ENCODE measurements at regions not wholly inside any gene's neighbourhood (a gene's known extent, or its start where the extent isn't known, plus 50 kb on each side); places are given as distances from the start of the nearest gene placed in this dataset.
"Not testable (repeated sequence)": the region's sequence is repeated elsewhere in the genome, so short reads cannot be mapped to it uniquely, and the experiment has no call there.

DNA sequence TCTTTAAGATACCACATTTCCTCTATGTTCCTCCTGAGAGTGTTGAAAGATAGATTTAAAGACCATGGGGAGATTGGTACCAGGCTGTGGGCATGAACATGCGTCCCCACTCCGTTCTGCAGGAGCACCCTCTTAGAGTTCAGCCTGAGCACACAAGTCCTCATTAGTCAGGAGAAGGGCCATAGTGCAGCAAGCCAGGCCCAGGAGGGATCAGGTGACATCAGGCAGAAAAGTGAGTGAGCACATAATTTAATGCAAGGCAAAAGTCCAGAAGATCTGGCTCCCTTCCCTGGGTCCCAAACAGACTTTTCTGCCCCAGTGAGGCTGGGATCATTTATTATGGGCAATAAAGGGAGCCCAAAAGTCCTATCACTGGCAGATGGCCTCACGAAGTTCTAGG, 263.7 kb upstream of the AGTR2 start:
- H3K36me3 ChIP-seq (ENCODE audit: control insufficient read depth in 2 of 2, insufficient read depth in 2 of 2, low read length in 2 of 2), result no peaks in the 10 kb centered on the region
- no peak overlapping the region for H3K4me3 ChIP-seq (ENCODE audit: low read length in 2 of 2)
- peaks cover 2 to 7% of the 10 kb centered on the region in 2 donors for H3K27me3 ChIP-seq (ENCODE audit: control insufficient read depth in 2 of 2, insufficient read depth in 2 of 2, low read length in 2 of 2)
- no peaks in the 10 kb centered on the region for H3K9me3 ChIP-seq (ENCODE audit: control insufficient read depth in 2 of 2, low read length in 2 of 2)
- no peaks in the 10 kb centered on the region for H3K4me1 ChIP-seq (ENCODE audit: control insufficient read depth in 2 of 2, insufficient read depth in 2 of 2, low read length in 2 of 2)
- no peak overlapping the region for H3K27ac ChIP-seq (ENCODE audit: low read depth in 2 of 2, low read length in 2 of 2)
- no peak overlapping the region for H3K9ac ChIP-seq (ENCODE audit: low read depth in 1 of 2, low read length in 2 of 2)

- Histone ChIP-seq H3K9me3 (ENCODE audit: control insufficient read depth in 2 of 2, low read length in 2 of 2) (no peaks in the 10 kb centered on the region), H3K27me3 (ENCODE audit: control insufficient read depth in 2 of 2, insufficient read depth in 2 of 2, low read length in 2 of 2) (peaks cover 5 to 7% of the 10 kb centered on the region in 2 donors), H3K36me3 (ENCODE audit: control insufficient read depth in 2 of 2, insufficient read depth in 2 of 2, low read length in 2 of 2) (no peaks in the 10 kb centered on the region), H3K4me3 (ENCODE audit: low read length in 2 of 2) (no peak overlapping the region), H3K9ac (ENCODE audit: low read depth in 1 of 2, low read length in 2 of 2) (no peak overlapping the region), H3K27ac (ENCODE audit: low read depth in 2 of 2, low read length in 2 of 2) (no peak overlapping the region), H3K4me1 (ENCODE audit: control insufficient read depth in 2 of 2, insufficient read depth in 2 of 2, low read length in 2 of 2) (no peaks in the 10 kb centered on the region)
Measured at GRCh38 chrX:115909017-115909416, 261.5 kb upstream of the AGTR2 start.

DNA sequence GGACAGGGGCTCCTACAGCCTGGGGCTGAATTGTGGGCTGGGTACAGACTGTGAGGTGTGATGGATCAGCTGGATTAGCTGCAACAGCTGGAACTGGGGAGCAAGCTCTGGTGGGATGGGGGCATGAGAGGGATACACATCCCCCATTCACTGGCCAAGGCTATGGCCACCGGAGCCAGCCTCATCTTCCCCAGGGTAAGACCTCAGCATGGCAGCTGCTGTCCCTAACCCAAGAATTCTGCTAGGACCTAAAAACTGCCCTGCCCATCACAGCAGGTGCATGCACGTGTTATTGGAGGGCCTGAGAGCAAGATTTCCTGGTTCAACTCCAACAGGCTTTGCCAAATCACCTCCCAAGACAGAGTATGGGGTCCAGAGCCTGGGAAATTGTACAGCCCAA, 258.6 kb upstream of the AGTR2 start:
- H3K9me3 ChIP-seq (ENCODE audit: control insufficient read depth in 2 of 2, low read length in 2 of 2), result no peaks in the 10 kb centered on the region
- H3K27me3 ChIP-seq (ENCODE audit: control insufficient read depth in 2 of 2, insufficient read depth in 2 of 2, low read length in 2 of 2), result peaks cover 3 to 5% of the 10 kb centered on the region in 2 donors
- no peak overlapping the region for H3K27ac ChIP-seq (ENCODE audit: low read depth in 2 of 2, low read length in 2 of 2)
- H3K4me1 ChIP-seq (ENCODE audit: control insufficient read depth in 2 of 2, insufficient read depth in 2 of 2, low read length in 2 of 2), result no peaks in the 10 kb centered on the region
- H3K9ac ChIP-seq (ENCODE audit: low read depth in 1 of 2, low read length in 2 of 2), result no peak overlapping the region
- H3K4me3 ChIP-seq (ENCODE audit: low read length in 2 of 2), result no peak overlapping the region
- no peaks in the 10 kb centered on the region for H3K36me3 ChIP-seq (ENCODE audit: control insufficient read depth in 2 of 2, insufficient read depth in 2 of 2, low read length in 2 of 2)

DNA sequence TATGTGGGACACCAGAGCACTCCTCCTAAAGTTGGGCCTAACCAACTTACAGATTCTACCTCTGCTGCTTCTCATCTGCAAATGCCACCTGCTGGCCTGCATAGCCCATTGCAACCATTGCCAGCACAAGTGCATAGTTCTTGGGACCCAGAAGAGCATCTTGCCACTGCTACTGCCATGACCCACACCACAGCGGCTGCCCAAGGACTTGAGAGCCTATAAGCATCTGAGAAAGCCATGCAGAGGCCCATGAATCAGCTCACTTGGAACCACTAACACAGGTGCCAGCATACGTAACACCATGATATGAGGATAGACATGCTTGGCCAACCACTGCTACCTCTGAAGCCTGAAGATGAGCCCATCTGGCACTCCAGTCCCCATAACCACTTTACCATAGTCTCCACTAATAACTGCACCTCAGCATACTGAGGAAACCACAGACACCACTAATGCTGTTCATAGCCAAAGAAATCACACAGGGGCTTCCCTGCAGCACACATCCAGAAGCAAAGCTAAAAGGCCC, 258.1 kb upstream of the AGTR2 start:
- no peaks in the 10 kb centered on the region for H3K9me3 ChIP-seq (ENCODE audit: control insufficient read depth in 2 of 2, low read length in 2 of 2)
- H3K27ac ChIP-seq (ENCODE audit: low read depth in 2 of 2, low read length in 2 of 2), result no peak overlapping the region
- H3K27me3 ChIP-seq (ENCODE audit: control insufficient read depth in 2 of 2, insufficient read depth in 2 of 2, low read length in 2 of 2), result peaks cover 3% of the 10 kb centered on the region in 2 donors
- H3K4me3 ChIP-seq (ENCODE audit: low read length in 2 of 2), result no peak overlapping the region
- no peaks in the 10 kb centered on the region for H3K4me1 ChIP-seq (ENCODE audit: control insufficient read depth in 2 of 2, insufficient read depth in 2 of 2, low read length in 2 of 2)
- H3K36me3 ChIP-seq (ENCODE audit: control insufficient read depth in 2 of 2, insufficient read depth in 2 of 2, low read length in 2 of 2), result no peaks in the 10 kb centered on the region
- peak overlapping the region in 1 of 2 donors; percentile 19 for H3K9ac ChIP-seq (ENCODE audit: low read depth in 1 of 2, low read length in 2 of 2)

GRCh38 chrX:115913575-115913974, 257.0 kb upstream of the AGTR2 start:
- Histone ChIP-seq H3K27me3 (ENCODE audit: control insufficient read depth in 2 of 2, insufficient read depth in 2 of 2, low read length in 2 of 2) (peaks cover 3% of the 10 kb centered on the region in 2 donors), H3K9me3 (ENCODE audit: control insufficient read depth in 2 of 2, low read length in 2 of 2) (no peaks in the 10 kb centered on the region), H3K27ac (ENCODE audit: low read depth in 2 of 2, low read length in 2 of 2) (no peak overlapping the region), H3K4me1 (ENCODE audit: control insufficient read depth in 2 of 2, insufficient read depth in 2 of 2, low read length in 2 of 2) (no peaks in the 10 kb centered on the region), H3K4me3 (ENCODE audit: low read length in 2 of 2) (no peak overlapping the region), H3K36me3 (ENCODE audit: control insufficient read depth in 2 of 2, insufficient read depth in 2 of 2, low read length in 2 of 2) (no peaks in the 10 kb centered on the region), H3K9ac (ENCODE audit: low read depth in 1 of 2, low read length in 2 of 2) (no peak overlapping the region)

GRCh38 chrX:115915625-115916024, 254.9 kb upstream of the AGTR2 start:
- not testable (repeated sequence) for H3K4me3 ChIP-seq (ENCODE audit: low read length in 2 of 2); H3K36me3 ChIP-seq (ENCODE audit: control insufficient read depth in 2 of 2, insufficient read depth in 2 of 2, low read length in 2 of 2); H3K27ac ChIP-seq (ENCODE audit: low read depth in 2 of 2, low read length in 2 of 2); H3K9ac ChIP-seq (ENCODE audit: low read depth in 1 of 2, low read length in 2 of 2); H3K27me3 ChIP-seq (ENCODE audit: control insufficient read depth in 2 of 2, insufficient read depth in 2 of 2, low read length in 2 of 2); H3K4me1 ChIP-seq (ENCODE audit: control insufficient read depth in 2 of 2, insufficient read depth in 2 of 2, low read length in 2 of 2); H3K9me3 ChIP-seq (ENCODE audit: control insufficient read depth in 2 of 2, low read length in 2 of 2)

- no peak overlapping the region for H3K4me3 ChIP-seq (ENCODE audit: low read length in 2 of 2)
- no peak overlapping the region for H3K9ac ChIP-seq (ENCODE audit: low read depth in 1 of 2, low read length in 2 of 2)
- H3K9me3 ChIP-seq (ENCODE audit: control insufficient read depth in 2 of 2, low read length in 2 of 2), result peaks cover 0 to 2% of the 10 kb centered on the region in 2 donors
- no peaks in the 10 kb centered on the region for H3K27me3 ChIP-seq (ENCODE audit: control insufficient read depth in 2 of 2, insufficient read depth in 2 of 2, low read length in 2 of 2)
- no peaks in the 10 kb centered on the region for H3K4me1 ChIP-seq (ENCODE audit: control insufficient read depth in 2 of 2, insufficient read depth in 2 of 2, low read length in 2 of 2)
- H3K36me3 ChIP-seq (ENCODE audit: control insufficient read depth in 2 of 2, insufficient read depth in 2 of 2, low read length in 2 of 2), result no peaks in the 10 kb centered on the region
- H3K27ac ChIP-seq (ENCODE audit: low read depth in 2 of 2, low read length in 2 of 2), result no peak overlapping the region
Measured at GRCh38 chrX:115929480-115929879, 241.1 kb upstream of the AGTR2 start.

DNA sequence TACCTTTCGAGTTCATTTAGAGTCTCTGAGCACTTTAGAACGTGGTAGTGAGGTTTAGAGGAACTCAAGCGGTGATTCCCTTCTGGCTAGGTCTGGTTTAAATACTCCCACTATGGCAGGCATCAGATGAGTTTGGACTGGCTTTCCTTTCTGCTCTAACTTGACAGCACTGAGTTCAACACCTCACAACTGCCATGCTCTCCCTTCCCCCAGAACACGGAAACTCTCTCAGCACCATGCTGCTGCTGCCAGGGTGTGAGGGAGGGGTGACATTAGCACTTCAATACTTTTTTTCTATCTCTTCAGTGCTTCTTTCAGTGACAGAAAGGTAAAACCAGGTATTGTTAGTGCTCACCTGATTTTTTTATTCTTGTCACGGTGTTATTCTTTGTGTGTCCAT, 234.5 kb upstream of the AGTR2 start:
- Histone ChIP-seq H3K27me3 (ENCODE audit: control insufficient read depth in 2 of 2, insufficient read depth in 2 of 2, low read length in 2 of 2) (peaks cover 0 to 12% of the 10 kb centered on the region in 2 donors), H3K9me3 (ENCODE audit: control insufficient read depth in 2 of 2, low read length in 2 of 2) (no peaks in the 10 kb centered on the region), H3K4me1 (ENCODE audit: control insufficient read depth in 2 of 2, insufficient read depth in 2 of 2, low read length in 2 of 2) (peaks cover 0 to 6% of the 10 kb centered on the region in 2 donors), H3K27ac (ENCODE audit: low read depth in 2 of 2, low read length in 2 of 2) (no peak overlapping the region), H3K36me3 (ENCODE audit: control insufficient read depth in 2 of 2, insufficient read depth in 2 of 2, low read length in 2 of 2) (peaks cover 0 to 2% of the 10 kb centered on the region in 2 donors), H3K4me3 (ENCODE audit: low read length in 2 of 2) (no peak overlapping the region), H3K9ac (ENCODE audit: low read depth in 1 of 2, low read length in 2 of 2) (no peak overlapping the region)

GRCh38 chrX:115939070-115939469, 231.5 kb upstream of the AGTR2 start:
- peaks cover 0 to 12% of the 10 kb centered on the region in 2 donors for H3K27me3 ChIP-seq (ENCODE audit: control insufficient read depth in 2 of 2, insufficient read depth in 2 of 2, low read length in 2 of 2)
- no peaks in the 10 kb centered on the region for H3K9me3 ChIP-seq (ENCODE audit: control insufficient read depth in 2 of 2, low read length in 2 of 2)
- H3K4me1 ChIP-seq (ENCODE audit: control insufficient read depth in 2 of 2, insufficient read depth in 2 of 2, low read length in 2 of 2), result peaks cover 0 to 6% of the 10 kb centered on the region in 2 donors
- no peak overlapping the region for H3K4me3 ChIP-seq (ENCODE audit: low read length in 2 of 2)
- H3K36me3 ChIP-seq (ENCODE audit: control insufficient read depth in 2 of 2, insufficient read depth in 2 of 2, low read length in 2 of 2), result peaks cover 0 to 2% of the 10 kb centered on the region in 2 donors
- no peak overlapping the region for H3K9ac ChIP-seq (ENCODE audit: low read depth in 1 of 2, low read length in 2 of 2)
- no peak overlapping the region for H3K27ac ChIP-seq (ENCODE audit: low read depth in 2 of 2, low read length in 2 of 2)

DNA sequence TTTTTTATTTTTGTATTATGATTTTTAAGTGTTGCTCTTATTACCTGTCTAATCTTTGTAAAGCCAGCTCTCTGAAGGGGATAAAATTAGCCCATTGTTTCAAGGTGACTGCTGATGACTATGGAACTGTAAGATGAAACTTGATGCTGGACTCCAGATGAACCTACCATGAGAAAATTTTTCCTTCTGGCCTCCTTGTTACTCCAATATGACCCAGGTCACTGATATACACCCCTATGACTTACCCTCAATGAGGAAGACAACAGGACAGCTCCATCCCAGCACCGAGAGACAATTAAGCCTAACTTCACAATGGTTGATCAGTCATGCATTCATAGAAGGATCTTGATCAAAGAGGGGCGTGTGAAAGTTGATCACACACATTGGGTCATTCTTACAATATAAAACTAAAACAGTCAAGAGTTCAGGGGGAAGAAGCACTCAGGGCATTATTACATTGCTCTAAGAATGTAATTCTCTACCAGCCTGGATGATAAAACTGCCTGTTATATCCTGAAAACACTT, 230.8 kb upstream of the AGTR2 start:
- Histone ChIP-seq H3K4me1 (ENCODE audit: control insufficient read depth in 2 of 2, insufficient read depth in 2 of 2, low read length in 2 of 2) (peaks cover 0 to 6% of the 10 kb centered on the region in 2 donors), H3K9me3 (ENCODE audit: control insufficient read depth in 2 of 2, low read length in 2 of 2) (no peaks in the 10 kb centered on the region), H3K27me3 (ENCODE audit: control insufficient read depth in 2 of 2, insufficient read depth in 2 of 2, low read length in 2 of 2) (peaks cover 0 to 12% of the 10 kb centered on the region in 2 donors), H3K27ac (ENCODE audit: low read depth in 2 of 2, low read length in 2 of 2) (no peak overlapping the region), H3K9ac (ENCODE audit: low read depth in 1 of 2, low read length in 2 of 2) (no peak overlapping the region), H3K36me3 (ENCODE audit: control insufficient read depth in 2 of 2, insufficient read depth in 2 of 2, low read length in 2 of 2) (peaks cover 0 to 2% of the 10 kb centered on the region in 2 donors), H3K4me3 (ENCODE audit: low read length in 2 of 2) (no peak overlapping the region)
